ENCODE measurements at regions not wholly inside any gene's neighbourhood (a gene's known extent, or its start where the extent isn't known, plus 50 kb on each side); places are given as distances from the start of the nearest gene placed in this dataset.
A peak's percentile ranks its signal among the peaks of the same experiment; 100 is the strongest.

DNA sequence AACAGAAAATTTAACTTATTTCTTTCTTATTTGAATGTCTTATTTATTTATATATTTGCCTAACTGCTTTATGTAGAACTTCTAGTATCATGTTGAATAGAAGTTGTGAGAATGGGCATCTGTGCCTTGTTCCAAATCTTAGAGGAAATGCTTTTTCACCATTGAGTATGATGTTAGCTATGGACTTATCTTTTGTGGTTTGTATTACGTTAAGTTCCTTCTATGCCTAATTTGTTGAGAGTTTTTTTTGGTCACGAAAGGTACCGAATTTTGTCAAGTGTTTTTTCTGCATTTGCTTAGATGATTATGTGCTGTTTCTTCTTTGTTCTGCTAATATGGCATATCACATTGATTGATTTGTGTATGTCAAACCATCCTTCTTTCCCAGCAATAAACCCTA lies 161.0 kb upstream of the TRIM24 start (continued):
- TF ChIP-seq, protein P1, sequence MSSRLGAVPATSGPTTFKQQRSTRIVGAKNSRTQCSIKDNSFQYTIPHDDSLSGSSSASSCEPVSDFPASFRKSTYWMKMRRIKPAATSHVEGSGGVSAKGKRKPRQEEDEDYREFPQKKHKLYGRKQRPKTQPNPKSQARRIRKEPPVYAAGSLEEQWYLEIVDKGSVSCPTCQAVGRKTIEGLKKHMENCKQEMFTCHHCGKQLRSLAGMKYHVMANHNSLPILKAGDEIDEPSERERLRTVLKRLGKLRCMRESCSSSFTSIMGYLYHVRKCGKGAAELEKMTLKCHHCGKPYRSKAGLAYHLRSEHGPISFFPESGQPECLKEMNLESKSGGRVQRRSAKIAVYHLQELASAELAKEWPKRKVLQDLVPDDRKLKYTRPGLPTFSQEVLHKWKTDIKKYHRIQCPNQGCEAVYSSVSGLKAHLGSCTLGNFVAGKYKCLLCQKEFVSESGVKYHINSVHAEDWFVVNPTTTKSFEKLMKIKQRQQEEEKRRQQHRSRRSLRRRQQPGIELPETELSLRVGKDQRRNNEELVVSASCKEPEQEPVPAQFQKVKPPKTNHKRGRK (CRISPR knock-in tag; IDR thresholded peaks at IDR 0.05; ENCODE audit: borderline replicate concordance): no peak
- TF ChIP-seq USF1 (CRISPR knock-in tag; IDR thresholded peaks at IDR 0.05) (no peak), AR (CRISPR knock-in tag; IDR thresholded peaks at IDR 0.05) (no peak), ARID4B (CRISPR knock-in tag; IDR thresholded peaks at IDR 0.05; ENCODE audit: borderline replicate concordance) (no peak), ZNF317 (CRISPR knock-in tag; IDR thresholded peaks at IDR 0.05; ENCODE audit: borderline replicate concordance, low read depth) (no peak), ZNF671 (CRISPR knock-in tag; IDR thresholded peaks at IDR 0.05) (no peak)
- TF ChIP-seq, protein P2, sequence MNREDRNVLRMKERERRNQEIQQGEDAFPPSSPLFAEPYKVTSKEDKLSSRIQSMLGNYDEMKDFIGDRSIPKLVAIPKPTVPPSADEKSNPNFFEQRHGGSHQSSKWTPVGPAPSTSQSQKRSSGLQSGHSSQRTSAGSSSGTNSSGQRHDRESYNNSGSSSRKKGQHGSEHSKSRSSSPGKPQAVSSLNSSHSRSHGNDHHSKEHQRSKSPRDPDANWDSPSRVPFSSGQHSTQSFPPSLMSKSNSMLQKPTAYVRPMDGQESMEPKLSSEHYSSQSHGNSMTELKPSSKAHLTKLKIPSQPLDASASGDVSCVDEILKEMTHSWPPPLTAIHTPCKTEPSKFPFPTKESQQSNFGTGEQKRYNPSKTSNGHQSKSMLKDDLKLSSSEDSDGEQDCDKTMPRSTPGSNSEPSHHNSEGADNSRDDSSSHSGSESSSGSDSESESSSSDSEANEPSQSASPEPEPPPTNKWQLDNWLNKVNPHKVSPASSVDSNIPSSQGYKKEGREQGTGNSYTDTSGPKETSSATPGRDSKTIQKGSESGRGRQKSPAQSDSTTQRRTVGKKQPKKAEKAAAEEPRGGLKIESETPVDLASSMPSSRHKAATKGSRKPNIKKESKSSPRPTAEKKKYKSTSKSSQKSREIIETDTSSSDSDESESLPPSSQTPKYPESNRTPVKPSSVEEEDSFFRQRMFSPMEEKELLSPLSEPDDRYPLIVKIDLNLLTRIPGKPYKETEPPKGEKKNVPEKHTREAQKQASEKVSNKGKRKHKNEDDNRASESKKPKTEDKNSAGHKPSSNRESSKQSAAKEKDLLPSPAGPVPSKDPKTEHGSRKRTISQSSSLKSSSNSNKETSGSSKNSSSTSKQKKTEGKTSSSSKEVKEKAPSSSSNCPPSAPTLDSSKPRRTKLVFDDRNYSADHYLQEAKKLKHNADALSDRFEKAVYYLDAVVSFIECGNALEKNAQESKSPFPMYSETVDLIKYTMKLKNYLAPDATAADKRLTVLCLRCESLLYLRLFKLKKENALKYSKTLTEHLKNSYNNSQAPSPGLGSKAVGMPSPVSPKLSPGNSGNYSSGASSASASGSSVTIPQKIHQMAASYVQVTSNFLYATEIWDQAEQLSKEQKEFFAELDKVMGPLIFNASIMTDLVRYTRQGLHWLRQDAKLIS (CRISPR knock-in tag; IDR thresholded peaks at IDR 0.05; ENCODE audit: borderline replicate concordance): no peak
- TF ChIP-seq, protein P3, sequence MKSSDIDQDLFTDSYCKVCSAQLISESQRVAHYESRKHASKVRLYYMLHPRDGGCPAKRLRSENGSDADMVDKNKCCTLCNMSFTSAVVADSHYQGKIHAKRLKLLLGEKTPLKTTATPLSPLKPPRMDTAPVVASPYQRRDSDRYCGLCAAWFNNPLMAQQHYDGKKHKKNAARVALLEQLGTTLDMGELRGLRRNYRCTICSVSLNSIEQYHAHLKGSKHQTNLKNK (CRISPR knock-in tag; IDR thresholded peaks at IDR 0.05): no peak

DNA sequence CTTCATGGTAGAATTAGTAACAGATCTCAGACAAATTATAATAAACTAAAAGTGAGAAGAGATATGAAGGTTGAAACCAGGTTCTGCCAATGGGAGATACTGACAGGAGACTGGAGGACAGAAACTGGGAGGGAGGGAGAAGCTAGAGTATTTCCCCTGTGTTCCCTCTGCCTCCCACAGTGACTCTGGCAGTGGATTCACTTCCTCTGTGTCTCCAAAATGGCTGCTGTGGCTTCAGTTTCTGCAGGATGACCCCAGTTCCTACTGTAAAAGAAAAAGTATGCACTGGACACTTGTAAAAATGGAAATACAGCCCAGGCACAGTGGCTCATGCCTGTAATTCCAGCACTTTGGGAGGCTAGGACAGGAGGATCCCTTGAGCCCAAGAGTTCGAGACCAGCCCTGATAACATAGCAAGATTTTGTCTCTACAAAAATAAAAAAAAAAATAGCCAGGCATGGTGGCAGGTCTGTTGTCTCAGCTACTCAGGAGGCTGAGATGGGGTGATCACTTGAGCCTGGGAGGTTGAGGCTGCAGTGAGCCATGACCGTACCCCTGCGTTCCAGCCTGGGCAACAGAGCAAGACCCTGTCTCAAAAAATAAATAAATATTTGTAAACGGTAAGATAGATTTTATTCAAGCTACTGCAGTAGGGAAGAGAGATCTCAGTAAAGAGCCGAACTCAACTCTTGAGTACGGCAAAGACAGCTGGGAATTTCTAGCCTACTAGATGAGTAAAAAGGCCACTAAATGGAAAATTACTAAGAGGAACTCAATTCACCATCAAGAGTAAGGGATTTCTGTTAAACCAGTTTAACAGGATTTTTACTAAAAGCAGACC lies 156.6 kb upstream of the TRIM24 start:
- no peak for TF ChIP-seq NFYB (CRISPR knock-in tag; conservative IDR thresholded peaks at IDR 0.05; ENCODE audit: low read depth)
- no peak for TF ChIP-seq SMAD4 (CRISPR knock-in tag; IDR thresholded peaks at IDR 0.05)
- TF ChIP-seq, protein P4, sequence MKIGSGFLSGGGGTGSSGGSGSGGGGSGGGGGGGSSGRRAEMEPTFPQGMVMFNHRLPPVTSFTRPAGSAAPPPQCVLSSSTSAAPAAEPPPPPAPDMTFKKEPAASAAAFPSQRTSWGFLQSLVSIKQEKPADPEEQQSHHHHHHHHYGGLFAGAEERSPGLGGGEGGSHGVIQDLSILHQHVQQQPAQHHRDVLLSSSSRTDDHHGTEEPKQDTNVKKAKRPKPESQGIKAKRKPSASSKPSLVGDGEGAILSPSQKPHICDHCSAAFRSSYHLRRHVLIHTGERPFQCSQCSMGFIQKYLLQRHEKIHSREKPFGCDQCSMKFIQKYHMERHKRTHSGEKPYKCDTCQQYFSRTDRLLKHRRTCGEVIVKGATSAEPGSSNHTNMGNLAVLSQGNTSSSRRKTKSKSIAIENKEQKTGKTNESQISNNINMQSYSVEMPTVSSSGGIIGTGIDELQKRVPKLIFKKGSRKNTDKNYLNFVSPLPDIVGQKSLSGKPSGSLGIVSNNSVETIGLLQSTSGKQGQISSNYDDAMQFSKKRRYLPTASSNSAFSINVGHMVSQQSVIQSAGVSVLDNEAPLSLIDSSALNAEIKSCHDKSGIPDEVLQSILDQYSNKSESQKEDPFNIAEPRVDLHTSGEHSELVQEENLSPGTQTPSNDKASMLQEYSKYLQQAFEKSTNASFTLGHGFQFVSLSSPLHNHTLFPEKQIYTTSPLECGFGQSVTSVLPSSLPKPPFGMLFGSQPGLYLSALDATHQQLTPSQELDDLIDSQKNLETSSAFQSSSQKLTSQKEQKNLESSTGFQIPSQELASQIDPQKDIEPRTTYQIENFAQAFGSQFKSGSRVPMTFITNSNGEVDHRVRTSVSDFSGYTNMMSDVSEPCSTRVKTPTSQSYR (CRISPR knock-in tag; IDR thresholded peaks at IDR 0.05): no peak
- peak; percentile 55; the same call in 1 of the 2 replicates for TF ChIP-seq ZNF121 (CRISPR knock-in tag; IDR thresholded peaks at IDR 0.05)
- TF ChIP-seq, protein P1 (CRISPR knock-in tag; IDR thresholded peaks at IDR 0.05; ENCODE audit: borderline replicate concordance): no peak
- no peak for ATAC-seq
- POLR2A ChIA-PET: no interaction called here
- Mint-ChIP-seq H3K9me3 (no peaks in the 10 kb centered on the region; the same call in 1 of the 2 replicates), H3K36me3 (peaks cover 2% of the 10 kb centered on the region; the same call in 1 of the 2 replicates), H3K27ac (no peak overlapping the region), H3K4me3 (no peak overlapping the region), H3K4me1 (peaks cover 13% of the 10 kb centered on the region), H3K27me3 (ENCODE audit: low read depth) (no peaks in the 10 kb centered on the region)
- CTCF ChIA-PET: no interaction called here
- DNase-seq (ENCODE audit: low spot score): no peak
